Cerebellar cortex (tissue), 1 donor: ENCODE measurements at regions not wholly inside any gene's neighbourhood (a gene's known extent, or its start where the extent isn't known, plus 50 kb on each side); places are given as distances from the start of the nearest gene placed in this dataset.
"Not testable (repeated sequence)": the region's sequence is repeated elsewhere in the genome, so short reads cannot be mapped to it uniquely, and the experiment has no call there.

Experiments
- DNase-seq: peaks from one replicate; pipeline ENCODE4 v3.0.0-alpha.2; 2015; ENCODE audit warnings: low spot score

DNA sequence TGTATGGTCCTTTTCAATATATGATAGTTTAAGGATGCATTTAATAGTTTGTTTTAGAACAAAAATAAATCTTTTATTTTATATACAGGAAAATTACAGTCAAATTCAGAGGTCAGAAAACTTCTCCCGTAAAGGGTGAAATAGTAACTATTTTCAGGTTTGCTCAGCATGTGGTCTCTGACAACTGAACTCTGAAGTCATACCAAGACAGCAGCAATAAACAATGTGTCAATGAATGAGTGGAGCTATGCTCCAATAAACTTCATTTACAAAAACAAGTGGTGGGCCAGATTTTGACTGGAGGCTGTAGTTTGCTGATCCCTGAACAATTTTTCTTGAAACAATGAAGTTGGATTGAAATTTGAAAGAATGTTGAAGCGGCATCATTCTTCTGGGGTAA is 123.6 kb downstream of the ZNF248 start:
- DNase-seq = no peak

DNA sequence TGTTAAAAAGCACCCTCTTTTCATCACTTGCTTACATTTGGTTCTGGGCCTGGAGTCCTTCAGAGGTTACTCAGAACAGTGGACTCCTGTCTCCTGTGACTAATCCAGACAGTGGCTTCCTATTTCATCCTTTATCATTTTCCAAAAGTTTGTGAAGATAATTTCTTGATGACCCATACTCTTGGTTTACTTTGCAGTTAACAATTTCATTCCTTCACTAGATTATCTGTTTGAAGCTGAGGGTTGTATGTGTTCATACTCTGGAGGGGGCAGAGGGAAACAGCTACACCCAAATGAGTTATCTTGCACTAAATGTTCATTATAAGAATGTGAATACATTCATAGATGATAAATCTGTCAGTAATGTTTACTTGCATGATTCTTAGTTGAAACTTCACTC is 124.7 kb downstream of the ZNF248 start:
- DNase-seq = no peak

DNA sequence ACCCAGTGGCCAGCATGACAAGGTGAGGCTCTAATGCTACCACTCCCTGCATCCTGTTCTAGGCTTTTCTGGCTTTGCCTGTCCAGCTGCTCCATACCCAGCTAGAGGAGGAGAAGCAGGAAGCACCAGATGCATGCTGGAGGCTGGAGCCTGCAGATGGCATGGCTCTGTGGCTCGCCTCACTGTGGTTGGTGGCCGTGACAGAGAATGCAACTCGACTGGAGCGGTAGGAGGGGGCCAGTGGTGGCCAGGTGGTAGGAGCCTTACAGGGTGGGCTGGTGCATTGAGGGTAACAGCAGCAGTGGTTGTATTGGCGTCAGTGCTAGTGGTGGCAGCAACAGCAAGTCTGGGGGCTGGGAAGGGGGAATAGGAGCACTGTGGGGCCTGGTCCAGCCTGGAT is 128.6 kb downstream of the ZNF248 start:
- DNase-seq = no peak

DNA sequence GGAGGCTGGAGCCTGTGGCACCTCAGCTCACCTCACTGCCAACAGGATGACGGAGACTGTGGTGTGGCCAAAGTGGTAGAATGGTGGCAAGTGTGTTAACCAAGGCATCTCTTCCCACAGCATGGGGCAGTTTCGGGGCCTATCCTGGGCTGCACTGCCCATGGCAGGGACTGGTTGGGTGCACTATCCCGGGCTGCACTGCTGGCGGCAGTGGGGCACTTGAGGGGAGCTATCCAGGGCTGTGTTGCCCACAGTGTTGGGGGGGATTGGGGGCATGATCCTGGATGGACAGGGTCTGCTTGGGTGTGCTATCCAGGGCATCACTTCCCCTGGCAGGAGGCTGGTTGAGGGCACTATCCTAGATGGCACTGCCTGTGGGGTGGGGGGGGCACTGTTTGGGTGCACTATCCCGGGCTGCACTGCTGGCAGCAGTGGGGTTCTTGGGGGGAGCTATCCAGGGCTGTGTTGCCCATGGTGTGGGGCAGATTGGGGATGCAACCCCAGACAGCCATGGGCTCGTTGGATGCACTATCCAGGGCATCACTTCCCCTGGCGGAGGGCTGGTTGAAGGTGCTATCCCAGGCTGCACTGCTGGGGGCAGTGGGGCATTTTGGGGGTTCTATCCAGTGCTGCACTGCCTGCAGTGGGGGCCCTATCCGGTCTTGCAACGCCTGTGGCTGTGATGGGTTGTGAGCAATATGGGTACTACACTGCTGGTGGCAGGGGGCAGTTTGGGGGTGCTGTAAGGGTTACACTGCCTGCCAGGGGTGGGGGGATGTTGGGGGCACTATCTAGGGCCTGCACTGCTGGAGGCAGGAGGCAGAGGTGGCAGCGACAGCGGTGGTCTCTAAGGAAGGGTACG is 129.7 kb downstream of the ZNF248 start:
- no peak for DNase-seq

DNA sequence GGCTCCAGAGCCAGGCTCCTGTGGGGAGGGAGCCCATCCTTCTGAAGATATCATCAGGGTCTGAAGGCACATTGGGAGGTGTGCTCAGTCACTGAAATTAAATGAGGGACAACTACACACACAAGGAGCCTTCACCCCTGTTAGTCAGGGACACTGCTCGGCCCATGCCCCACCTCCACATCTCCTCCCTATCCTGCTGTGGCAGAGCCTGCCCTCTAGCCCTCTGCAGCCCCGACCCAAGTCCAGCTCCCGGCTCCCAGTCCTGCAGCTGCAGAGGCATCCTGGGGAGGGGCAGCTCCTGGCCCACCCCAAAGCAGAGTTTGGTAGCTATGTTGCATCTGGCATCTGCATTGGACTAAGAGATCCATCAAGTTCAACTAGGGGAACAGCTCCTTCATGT is 136.3 kb downstream of the ZNF248 start:
- no peak for DNase-seq

DNA sequence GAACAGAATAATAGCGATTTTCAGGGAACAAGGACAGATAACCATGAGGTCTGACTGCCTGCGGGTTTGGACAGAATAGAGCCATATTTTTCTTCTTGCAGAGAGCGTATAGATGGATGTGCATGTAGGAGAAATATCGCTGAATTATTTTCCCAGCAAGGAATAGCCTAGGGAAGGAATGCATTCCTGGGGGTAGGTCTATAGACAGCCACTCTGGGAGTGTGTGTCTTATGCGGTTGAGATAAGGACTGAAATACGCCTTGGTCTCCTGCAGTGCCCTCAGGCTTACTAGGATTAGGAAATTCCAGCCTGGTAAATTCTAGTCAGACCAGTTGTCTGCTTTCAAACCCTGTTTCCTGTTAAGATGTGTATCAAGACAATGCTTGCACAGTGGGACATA is 139.3 kb downstream of the ZNF248 start:
- DNase-seq = not testable (repeated sequence)

DNA sequence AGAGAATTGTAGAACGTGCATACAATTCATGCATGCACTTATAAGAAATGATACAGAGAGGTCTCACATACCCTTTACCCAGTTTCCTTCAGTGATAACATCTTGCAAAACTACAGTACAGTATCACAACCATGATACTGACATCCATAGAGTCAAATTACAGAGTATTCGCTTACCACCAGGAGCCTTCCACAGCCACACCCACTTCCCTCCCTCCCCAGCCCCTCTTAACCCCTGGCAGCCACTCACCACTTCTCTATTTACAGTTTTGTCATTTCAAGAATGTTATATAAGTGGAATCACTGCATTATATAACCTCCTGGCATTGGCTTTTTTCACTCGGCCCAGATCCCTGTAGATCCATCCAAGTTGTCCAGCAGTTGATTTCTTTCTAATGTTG is 143.8 kb downstream of the ZNF248 start:
- DNase-seq = no peak

DNA sequence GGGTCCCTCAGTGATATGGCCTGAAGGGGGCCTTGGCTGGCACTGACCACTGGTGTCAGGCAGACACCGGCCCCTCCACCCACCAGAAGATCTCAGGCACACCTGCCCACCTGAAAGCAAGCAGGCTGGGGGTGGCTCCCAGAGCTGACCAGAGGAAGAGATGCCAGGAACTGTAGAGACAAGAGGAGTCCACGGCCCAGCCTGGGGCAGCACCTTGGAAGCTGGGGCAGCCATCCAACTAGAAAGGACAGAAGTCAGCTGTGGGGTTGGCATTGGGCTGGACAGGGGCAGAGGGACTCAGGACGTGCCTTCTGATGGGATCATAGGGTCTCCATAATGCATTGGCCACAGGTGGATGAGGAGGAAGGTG is 144.3 kb downstream of the ZNF248 start:
- DNase-seq = no peak

DNA sequence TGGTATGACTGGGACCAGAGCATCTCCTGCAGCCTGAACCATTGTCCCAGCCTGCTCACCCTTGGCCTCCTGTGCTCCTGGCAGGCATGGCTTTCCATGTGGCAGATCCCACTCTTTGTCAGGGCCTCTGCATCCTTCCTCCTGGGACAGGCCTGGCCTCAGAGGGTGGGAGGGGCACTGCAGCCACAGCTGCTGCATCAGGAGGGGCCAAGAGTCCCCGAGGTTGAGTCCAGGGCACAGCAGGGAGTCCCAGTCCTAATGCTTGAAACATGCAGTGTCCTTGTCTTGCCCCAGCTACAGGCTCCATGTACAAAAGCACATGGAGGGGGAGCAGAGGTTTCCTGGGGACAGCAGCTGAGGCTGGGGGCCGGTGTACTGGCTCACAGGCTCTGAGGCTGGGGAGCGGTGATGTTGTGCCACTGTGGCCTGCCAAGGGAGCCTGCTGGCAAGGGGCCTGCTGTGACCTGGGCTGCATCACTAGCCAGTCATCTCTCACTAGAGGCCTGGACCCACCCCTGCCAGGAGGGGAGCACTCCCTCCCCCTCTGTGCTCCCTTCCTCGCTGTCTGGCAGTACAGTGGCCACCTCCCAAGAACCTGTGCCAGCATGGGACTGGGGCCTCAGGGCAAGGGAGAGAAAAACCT is 144.8 kb downstream of the ZNF248 start:
- DNase-seq = no peak

DNA sequence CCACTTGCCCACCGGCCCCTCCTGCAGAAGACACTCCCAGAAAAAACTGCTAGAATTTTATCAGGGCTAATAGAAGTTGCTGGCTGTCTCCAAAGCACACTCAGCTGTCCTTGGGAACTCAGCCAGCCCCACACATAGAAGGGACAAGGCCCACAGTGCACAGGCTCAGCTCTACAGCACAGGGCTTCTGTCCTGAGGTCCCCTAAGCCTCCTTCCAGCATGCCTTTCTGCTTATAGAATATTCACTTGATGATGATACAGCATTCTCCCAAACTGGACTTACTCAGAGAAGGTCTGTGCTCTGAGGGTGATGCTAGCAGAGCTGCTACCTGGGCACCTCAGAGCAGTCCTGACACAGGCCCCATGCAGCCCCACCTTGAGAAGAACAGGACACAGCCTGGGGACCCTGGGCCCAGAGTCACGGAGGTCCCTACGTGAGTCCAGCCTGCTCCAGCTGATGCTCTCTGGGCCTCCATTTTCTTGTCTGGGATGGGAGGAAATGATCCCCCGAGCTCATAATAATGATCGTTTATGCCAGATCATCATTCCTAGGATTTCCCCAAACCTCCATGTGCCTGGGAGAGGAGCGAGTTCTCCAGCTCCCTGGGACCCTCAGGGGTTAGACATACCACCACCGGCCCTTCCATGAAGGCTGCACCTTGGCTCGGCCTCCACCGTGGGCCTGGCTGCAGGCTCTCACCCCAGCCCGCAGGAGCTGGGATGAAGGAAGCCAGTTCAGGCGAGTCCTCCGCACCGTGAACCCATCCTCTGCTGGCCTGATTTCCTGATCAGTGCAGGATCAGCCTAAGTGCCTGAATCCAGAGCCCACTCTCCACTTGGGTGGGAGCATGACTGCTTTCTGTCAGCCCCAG is 145.6 kb downstream of the ZNF248 start:
- no peak for DNase-seq

DNA sequence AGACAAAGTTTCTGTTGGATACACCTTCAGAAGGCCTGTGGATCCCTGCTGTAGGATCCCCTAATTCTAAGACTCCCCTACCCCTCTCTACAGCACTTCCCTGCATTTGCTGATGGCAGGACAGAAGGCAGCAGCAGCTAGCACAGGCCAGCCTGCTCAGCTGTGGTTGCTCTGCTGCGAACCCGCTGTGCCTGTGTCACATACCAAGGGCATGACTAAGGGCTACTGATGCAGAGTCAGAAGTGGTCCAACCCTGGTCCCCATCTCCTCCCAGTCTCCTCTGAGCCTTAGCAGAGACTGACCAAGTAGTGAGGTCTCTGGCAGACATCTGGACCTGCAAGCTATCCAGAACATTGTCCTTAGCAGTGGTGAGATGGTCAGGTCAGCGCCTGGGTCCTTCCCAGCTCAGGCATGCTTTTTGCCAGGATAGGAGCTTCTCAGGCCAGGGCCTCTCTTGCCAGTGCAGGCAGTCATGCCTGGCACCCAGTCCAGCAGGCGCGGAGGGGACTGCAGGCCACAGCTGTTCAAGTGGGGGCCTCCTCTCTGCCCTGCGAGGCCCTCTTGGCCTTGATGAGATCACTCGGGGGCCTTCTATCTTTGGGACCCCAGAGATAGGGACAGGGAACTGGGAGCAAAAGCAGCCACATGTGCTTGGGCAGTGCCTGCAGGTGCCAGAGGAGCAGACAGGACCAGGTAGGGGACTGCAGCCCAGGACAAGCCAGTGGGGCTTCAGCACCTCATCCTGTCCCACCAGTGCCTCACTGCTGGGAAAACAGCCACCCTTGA is 146.4 kb downstream of the ZNF248 start:
- DNase-seq = no peak

DNA sequence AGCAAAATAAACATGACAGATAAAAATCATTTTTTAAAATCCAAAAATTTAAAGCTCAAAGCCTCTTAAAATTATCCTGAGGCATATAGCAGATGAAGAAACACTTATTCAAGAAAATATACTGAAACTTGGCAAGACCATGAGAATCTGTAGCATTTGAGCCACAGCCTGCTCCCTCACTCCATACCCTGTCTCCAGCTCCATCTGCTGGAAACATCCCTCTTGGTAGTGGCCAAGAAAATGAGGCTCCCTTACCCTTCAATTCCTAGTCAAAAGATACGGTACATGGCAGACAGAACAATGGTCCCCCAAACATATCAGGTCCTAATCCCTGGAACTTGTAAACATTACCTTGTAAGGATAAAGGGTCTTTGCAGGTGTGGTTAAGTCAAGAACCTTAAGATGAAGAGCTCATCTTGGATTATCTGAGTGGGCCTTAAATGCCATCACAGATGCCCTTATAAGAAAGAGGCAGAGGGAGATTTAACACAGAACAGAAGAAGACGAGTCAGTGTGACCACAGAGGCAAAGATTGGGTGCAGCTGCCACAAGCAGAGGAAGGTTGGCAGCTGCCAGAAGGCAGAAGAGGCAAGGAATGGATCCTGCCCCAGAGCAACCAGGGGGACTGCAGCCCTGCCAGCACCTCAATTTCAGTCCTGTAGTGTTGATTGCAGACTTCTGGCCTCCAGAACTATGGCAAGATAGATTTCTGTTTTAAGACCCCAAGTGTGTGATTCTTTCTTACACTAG is 149.4 kb downstream of the ZNF248 start:
- no peak for DNase-seq

DNA sequence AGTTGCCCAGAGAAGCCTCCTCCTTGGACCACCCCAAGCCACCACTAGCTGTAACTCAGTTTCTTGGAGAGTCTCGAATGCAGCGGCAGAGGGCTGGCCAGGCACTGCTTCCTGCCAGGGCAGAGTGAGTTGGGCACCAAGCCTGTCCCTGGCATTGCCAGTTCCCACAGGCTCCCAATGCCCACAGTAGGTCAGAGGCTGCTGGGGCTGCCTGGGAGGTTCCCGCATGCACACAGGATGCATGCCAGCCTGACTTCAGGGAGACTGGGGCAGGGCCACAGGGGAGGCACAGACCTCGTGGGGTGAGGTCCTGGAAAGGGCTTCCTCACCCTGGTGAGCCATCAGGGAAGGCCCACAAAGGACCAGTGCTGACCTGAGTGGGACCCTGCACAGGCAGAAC is 152.8 kb downstream of the ZNF248 start:
- DNase-seq = no peak

DNA sequence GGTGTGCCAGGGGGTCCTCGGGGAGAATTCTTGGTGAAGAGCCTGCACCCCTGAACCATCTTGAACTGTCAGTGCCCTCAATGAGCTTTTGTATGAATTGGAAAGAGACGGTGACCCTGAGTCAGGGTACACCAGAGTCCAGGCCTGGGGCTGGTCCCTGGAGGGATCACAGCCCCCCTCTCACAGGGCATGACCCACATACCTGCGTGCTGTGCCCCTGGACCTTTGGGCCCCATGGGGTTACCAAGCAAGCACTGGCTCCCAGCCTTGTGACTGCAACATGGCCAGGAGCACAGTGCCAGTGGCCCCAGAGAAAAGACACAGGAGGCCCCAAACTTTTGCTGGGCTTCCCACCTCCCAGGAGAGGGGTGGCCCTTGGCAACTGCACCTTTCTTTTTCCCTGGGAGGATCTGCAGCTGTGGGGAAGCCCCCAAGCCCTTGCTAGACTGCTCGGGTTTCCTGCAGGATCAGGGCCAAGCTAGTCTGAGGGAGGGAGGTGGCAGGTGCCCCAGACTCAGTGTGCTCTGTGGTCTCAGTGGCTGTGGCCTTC is 153.5 kb downstream of the ZNF248 start:
- no peak for DNase-seq

DNA sequence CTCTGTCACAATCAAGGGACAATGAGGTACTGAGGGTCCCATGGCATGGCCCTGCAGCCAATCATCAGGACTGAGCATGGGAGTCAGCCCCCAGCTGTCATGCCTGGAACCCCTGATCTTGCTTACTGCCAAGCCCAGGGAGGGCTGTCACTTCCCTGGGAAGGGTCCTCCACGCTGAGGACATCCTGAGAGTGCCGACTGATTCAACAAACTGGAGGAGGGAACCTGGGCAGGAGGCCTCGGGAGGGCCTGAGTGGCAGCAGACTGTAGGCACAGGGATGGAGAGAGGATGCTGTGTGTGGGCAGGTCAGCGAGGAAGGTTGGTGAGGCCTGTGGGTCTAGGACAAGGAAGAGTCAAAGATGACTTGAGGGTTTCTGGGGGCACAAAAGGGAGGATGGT is 154.3 kb downstream of the ZNF248 start:
- no peak for DNase-seq

DNA sequence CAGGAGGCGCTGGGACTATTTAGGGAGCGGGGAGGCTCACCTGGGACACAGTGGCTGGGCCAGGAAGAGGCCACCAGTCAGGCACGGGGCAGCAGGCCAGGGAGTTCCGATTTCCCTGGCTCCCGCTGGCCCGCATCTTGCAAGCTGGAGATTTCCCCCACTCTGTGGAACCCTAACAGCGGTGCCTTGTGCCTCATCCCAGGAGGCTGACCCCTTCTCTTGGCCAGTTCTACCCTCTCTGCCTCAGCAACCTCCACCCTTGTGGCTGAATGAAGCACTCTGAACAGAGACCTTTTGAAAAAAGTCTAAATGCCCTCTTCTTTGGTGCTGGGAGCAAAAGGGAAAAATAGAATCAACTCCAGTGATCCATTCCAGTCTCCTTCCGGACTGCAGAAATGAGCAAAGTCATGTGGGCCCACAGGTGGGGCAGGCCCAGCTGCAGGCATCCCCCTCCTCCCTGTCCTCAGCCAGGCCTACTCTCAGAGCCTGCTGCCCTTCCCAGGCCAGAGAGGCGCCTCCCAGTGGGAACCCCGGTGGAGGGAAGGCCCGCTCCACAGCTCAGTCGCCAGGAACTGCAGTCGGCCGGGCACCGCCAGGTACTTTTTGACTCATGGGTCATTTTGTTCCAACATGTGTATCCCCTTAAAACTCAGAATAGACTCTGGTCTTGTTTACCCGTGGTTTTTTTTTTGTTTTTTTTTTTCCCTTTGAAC is 155.5 kb downstream of the ZNF248 start:
- DNase-seq = no peak

DNA sequence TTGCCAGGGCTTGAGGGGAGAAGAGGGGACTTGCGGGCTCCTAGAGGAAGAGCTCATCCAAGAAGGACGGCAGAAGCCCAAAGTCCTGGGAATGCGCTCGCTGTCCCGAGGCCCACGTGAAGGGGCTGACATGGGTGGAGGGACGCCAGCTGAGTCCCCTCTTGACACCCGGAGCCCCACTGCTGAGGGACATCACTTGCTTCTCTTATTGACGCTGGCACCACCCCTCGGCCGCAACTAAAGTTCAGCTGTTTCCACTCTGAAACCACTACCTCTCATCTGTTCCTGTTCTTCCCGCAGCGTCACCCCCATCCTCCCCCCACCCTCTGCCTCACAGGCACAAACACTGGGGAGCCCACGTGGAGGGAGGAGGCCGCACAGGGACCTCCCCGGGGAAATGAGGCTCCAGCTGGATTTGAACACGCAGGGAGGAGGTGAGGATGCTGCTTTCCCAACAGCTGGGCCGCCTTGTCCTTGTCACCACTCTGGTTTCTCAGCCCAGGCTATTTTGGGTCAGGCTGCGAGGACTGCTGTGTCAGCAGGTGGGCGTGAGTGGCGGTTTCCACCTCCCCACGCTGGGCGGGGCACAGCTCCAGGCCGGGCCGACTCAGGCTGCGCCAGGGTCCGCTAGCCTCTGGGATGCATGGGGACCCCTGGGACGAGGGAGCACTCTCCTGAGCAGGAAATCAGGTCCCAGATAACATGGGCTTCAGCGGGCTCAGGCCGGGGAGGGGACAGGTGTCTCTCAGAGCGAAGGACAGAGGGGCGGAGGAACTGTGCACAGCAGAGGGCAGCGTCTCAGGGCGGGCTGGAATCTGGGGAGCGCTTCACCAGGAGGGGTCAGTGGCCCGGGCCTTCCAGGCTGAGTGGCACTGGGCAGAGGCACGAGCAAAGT is 156.3 kb downstream of the ZNF248 start:
- no peak for DNase-seq

DNA sequence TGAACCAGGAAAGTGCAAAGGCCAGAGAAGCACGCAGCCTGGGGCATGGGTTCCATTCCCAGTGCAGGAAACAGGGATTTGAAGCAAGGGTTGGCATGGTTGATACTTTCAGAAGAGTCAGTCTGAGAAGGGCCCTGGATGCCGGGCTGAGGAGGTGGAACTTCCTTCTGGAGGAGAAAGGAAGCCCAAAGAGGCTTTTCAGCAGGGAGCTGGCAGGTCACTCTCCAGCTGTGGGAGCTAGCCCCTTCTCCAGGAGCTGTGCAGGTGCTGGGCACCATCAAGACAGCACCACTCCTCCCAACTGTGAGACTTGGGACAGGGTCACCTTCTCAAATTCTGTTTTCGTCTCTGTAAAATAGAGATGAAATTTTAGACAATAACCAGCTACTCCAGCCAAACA is 169.8 kb downstream of the ZNF248 start:
- no peak for DNase-seq
